GM12878 (cell line): ENCODE measurements at regions not wholly inside any gene's neighbourhood (a gene's known extent, or its start where the extent isn't known, plus 50 kb on each side); places are given as distances from the start of the nearest gene placed in this dataset.

ENCODE experiments used
- ATAC-seq: fragments of 200-7000 bp; cut with Tn5 transposase; 3 replicates; pipeline ENCODE4 v1.9.1; 2020; ENCODE audit warnings: mild to moderate bottlenecking, moderate library complexity
- BruUV-seq: library from RNA; stranded (reverse); fragments of 400-500 nt; replicated peaks from 2 replicates; lab custom pipeline; 2021; lab: Mats Ljungman, UMichigan
- CTCF ChIA-PET: fragments of 300-600 bp; sonication (Branson Sonifier 250); formaldehyde crosslinking; extraction: SDS; loops from one replicate; lab custom pipeline; 2021; ENCODE audit warnings: inconsistent platforms; lab: Yijun Ruan, JAX
- POLR2A ChIA-PET: fragments of 350-600 bp; formaldehyde crosslinking; extraction: SDS; loops from one replicate; lab custom pipeline; 2021; ENCODE audit warnings: inconsistent platforms; lab: Charles Lee
- RAD21 ChIA-PET: fragments of 300-600 bp; sonication (Branson Sonifier 250); formaldehyde crosslinking; loops from one replicate; lab custom pipeline; 2023; ENCODE audit warnings: antibody characterized with exemption; ENCODE audit not compliant: unreplicated experiment; lab: Charles Lee
- SMC1A ChIA-PET: fragments of 300-600 bp; sonication (Branson Sonifier 250); formaldehyde crosslinking; loops from one replicate; lab custom pipeline; 2023; ENCODE audit not compliant: unreplicated experiment, uncharacterized antibody; lab: Charles Lee
- DNase-seq: peaks from one replicate; pipeline ENCODE4 v3.0.0-alpha.2; 2011; ENCODE audit warnings: low read depth, low spot score
- FAIRE-seq: peaks from 3 replicates; lab custom pipeline; 2011; peaks lifted over from hg19 to GRCh38; lab: Jason Lieb, UNC
- H2AFZ ChIP-seq: 2 replicates; pipeline ENCODE4 v1.6.0; 2011; ENCODE audit warnings: low read depth, low read length, control low read depth; ENCODE audit not compliant: control insufficient read depth
- H3K27ac ChIP-seq: 2 replicates; pipeline ENCODE4 v1.5.1; 2011; ENCODE audit warnings: control low read depth; ENCODE audit not compliant: control insufficient read depth, insufficient read depth
- H3K27me3 ChIP-seq, 2 experiments: replicated peaks in 1 of 2; 2 replicates each; pipeline versions ENCODE4 v1.6.0 to v1.6.1; 2011; ENCODE audit warnings: low read length in 1 of 2; ENCODE audit not compliant: control insufficient read depth in 2 of 2, insufficient read depth in 2 of 2
- H3K36me3 ChIP-seq, 2 experiments: 2 replicates each; pipeline ENCODE4 v1.5.1; 2011; ENCODE audit warnings: low read length in 1 of 2; ENCODE audit not compliant: control insufficient read depth in 2 of 2, insufficient read depth in 2 of 2
- H3K4me1 ChIP-seq: 2 replicates; pipeline ENCODE4 v1.6.1; 2011; ENCODE audit warnings: mild to moderate bottlenecking, low read length, moderate library complexity, mixed read lengths; ENCODE audit not compliant: control insufficient read depth, insufficient read depth
- H3K4me2 ChIP-seq: 2 replicates; pipeline ENCODE4 v1.6.0; 2011; ENCODE audit warnings: control low read depth; ENCODE audit not compliant: control insufficient read depth, insufficient read depth
- H3K4me3 ChIP-seq: fragments of 200-600 bp; sonication (generic); 2 replicates; pipeline ENCODE4 v1.5.1; 2016
- H3K79me2 ChIP-seq: 2 replicates; pipeline ENCODE4 v1.6.0; 2011; ENCODE audit warnings: low read length; ENCODE audit not compliant: control insufficient read depth, insufficient read depth
- H3K9ac ChIP-seq: 2 replicates; pipeline ENCODE4 v1.8.0; 2011; ENCODE audit warnings: low read length, control low read depth, mixed read lengths; ENCODE audit not compliant: control insufficient read depth, insufficient read depth
- H3K9me3 ChIP-seq: replicated peaks from 3 replicates; pipeline ENCODE4 v1.5.1; 2011; ENCODE audit warnings: mild to moderate bottlenecking, low read length; ENCODE audit not compliant: control insufficient read depth, insufficient read depth
- H4K20me1 ChIP-seq: 2 replicates; pipeline ENCODE4 v1.6.0; 2011; ENCODE audit not compliant: control insufficient read depth, insufficient read depth
- CREM ChIP-seq: IDR thresholded peaks from 2 replicates; pipeline ENCODE4 v1.6.1; 2014; ENCODE audit warnings: antibody characterized with exemption, low read depth
- EED ChIP-seq: sonication (generic); IDR thresholded peaks from 2 replicates; pipeline ENCODE4 v1.6.1; 2016; ENCODE audit warnings: antibody characterized with exemption, low read depth
- GATAD2B ChIP-seq: fragments of 450-650 bp; conservative IDR thresholded peaks from 2 replicates; pipeline ENCODE4 v1.6.1; 2017; ENCODE audit warnings: low read depth, mild to moderate bottlenecking, moderate library complexity
- HDAC6 ChIP-seq: fragments of 200-600 bp; sonication (generic); IDR thresholded peaks from one replicate; pipeline ENCODE4 v1.8.0; 2017; ENCODE audit warnings: antibody characterized with exemption; ENCODE audit not compliant: unreplicated experiment
- KLF5 ChIP-seq: fragments of 450-650 bp; IDR thresholded peaks from 2 replicates; pipeline ENCODE4 v1.6.1; 2014; ENCODE audit warnings: mild to moderate bottlenecking; ENCODE audit not compliant: partially characterized antibody
- PAX5 ChIP-seq: IDR thresholded peaks from 2 replicates; pipeline ENCODE4 v1.6.1; 2011; ENCODE audit warnings: low read depth, low read length, borderline replicate concordance
- SMAD1 ChIP-seq: fragments of 450-650 bp; IDR thresholded peaks from 2 replicates; pipeline ENCODE4 v1.6.1; 2018; ENCODE audit warnings: mild to moderate bottlenecking, low read depth; ENCODE audit not compliant: partially characterized antibody
- SMC3 ChIP-seq: IDR thresholded peaks from 2 replicates; pipeline ENCODE4 v1.6.1; 2011; ENCODE audit warnings: low read length, improper control_type of control experiment, borderline replicate concordance
- TBL1XR1 ChIP-seq: IDR thresholded peaks from 2 replicates; pipeline ENCODE4 v1.6.1; 2012; ENCODE audit warnings: low read depth, low read length, improper control_type of control experiment
- ZNF687 ChIP-seq: fragments of 450-650 bp; IDR thresholded peaks from 2 replicates; pipeline ENCODE4 v1.6.1; 2017; ENCODE audit warnings: mild to moderate bottlenecking, moderate library complexity
- WGBS: methylation state at CpG from one replicate; pipeline ENCODE4 v1.1.6; 2016; ENCODE audit warnings: low lambda C conversion rate; ENCODE audit not compliant: insufficient replicate concordance, insufficient coverage; ENCODE audit errors: missing lambda C conversion rate; 5-methylcytosine and 5-hydroxymethylcytosine counted together
- in situ Hi-C: fragments of 300-500 bp; cut with MboI; formaldehyde crosslinking; loops from 9 replicates; pipeline ENCODE4 v1.14.3; 2018; ENCODE audit warnings: mixed read lengths
- intact Hi-C: fragments of 100-400 bp; cut with micrococcal nuclease; formaldehyde crosslinking; loops from one replicate; pipeline ENCODE4 v1.14.2; 2022; ENCODE audit not compliant: unreplicated experiment
- TF ChIP-seq, protein P1 (sequence below): IDR thresholded peaks from 2 replicates; pipeline ENCODE4 v1.6.1; 2011; ENCODE audit warnings: borderline replicate concordance, low read depth, mild to moderate bottlenecking, moderate library complexity, low read length; ENCODE audit not compliant: insufficient read depth, poor library complexity, severe bottlenecking

DNA sequence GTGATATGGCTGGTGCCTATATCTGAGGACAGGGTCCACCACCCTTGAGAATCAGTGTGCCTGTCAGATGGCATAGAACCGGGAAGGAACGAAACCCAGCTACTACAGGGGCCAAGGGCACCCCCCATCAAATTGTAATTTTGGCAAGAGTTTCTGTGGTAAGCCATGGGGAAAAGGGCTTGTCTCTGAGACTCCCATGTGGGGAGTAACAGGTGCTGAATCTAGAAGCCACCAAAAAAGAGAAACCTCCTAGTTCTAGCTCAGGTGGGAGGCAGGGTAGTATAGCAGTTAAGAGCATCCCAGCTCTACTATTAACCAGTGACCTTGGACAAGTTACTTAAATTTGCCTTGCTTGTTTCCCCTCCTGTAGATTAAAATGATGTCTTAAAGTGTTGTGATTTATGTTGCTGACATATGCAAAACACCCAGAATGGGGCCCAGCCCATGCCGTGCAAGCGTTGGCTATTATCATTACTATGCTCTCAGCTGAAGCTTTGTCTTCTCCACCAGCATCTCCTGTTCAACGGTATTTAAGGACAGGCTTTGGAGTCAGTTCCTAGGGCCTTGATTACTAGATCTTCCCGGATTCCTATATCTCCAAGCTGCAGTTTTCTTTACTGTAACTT, 210.7 kb upstream of the NLRP1 start:
- TF ChIP-seq PAX5: no peak
- no peak for TF ChIP-seq CREM
- TF ChIP-seq EED: no peak
- Histone ChIP-seq H3K4me2 (no peak overlapping the region), H3K9ac (no peak overlapping the region), H3K4me3 (no peak overlapping the region), H2AFZ (no peak overlapping the region), H3K27ac (no peak overlapping the region), H3K4me1 (no peaks in the 10 kb centered on the region), H3K36me3 (no peaks in the 10 kb centered on the region), H3K79me2 (no peaks in the 10 kb centered on the region), H4K20me1 (no peaks in the 10 kb centered on the region), H3K27me3 (no peaks in the 10 kb centered on the region; a peak in 1 of 4 replicates), H3K9me3 (peaks cover 4% of the 10 kb centered on the region; the same call in 2 of the 3 replicates)
- SMC1A ChIA-PET: no interaction called here
- no peak for FAIRE-seq
- BruUV-seq: no TSS peak
- CTCF ChIA-PET: no interaction called here
- RAD21 ChIA-PET: no interaction called here
- no peak for ATAC-seq
- DNase-seq: no peak
- intact Hi-C loops (no loop called here), in situ Hi-C loops (loop anchor here (10.0 kb wide), 1 partner anchor 60 kb away; no protein-coding TSS in a partner anchor)
- POLR2A ChIA-PET: no interaction called here
- 38% methylated on average over 6 of the region's 6 CpGs for WGBS

GRCh38 chr17:5797447-5798050, 213.2 kb upstream of the NLRP1 start:
- Histone ChIP-seq H2AFZ (no peak overlapping the region), H3K36me3 (no peaks in the 10 kb centered on the region), H3K4me2 (no peak overlapping the region), H3K79me2 (no peaks in the 10 kb centered on the region), H3K4me3 (no peak overlapping the region), H3K27ac (no peak overlapping the region), H3K4me1 (no peaks in the 10 kb centered on the region), H3K9ac (no peak overlapping the region), H3K9me3 (peaks cover 4% of the 10 kb centered on the region; the same call in 2 of the 3 replicates), H3K27me3 (no peaks in the 10 kb centered on the region; a peak in 1 of 4 replicates), H4K20me1 (no peaks in the 10 kb centered on the region)
- DNase-seq: no peak
- POLR2A ChIA-PET: no interaction called here
- intact Hi-C loops: no loop called here
- WGBS: 39% methylated on average over 12 of the region's 12 CpGs
- RAD21 ChIA-PET: no interaction called here
- no peak for ATAC-seq
- no TSS peak for BruUV-seq
- FAIRE-seq: no peak
- in situ Hi-C loops: loop anchor here (10.0 kb wide), 1 partner anchor 57 kb away; no protein-coding TSS in a partner anchor
- SMC1A ChIA-PET: no interaction called here
- CTCF ChIA-PET: no interaction called here
- TF ChIP-seq ZNF687 (no peak), GATAD2B (no peak), SMAD1 (no peak), HDAC6 (no peak), KLF5 (no peak), SMC3 (no peak), TBL1XR1 (no peak)
- TF ChIP-seq, protein P1, sequence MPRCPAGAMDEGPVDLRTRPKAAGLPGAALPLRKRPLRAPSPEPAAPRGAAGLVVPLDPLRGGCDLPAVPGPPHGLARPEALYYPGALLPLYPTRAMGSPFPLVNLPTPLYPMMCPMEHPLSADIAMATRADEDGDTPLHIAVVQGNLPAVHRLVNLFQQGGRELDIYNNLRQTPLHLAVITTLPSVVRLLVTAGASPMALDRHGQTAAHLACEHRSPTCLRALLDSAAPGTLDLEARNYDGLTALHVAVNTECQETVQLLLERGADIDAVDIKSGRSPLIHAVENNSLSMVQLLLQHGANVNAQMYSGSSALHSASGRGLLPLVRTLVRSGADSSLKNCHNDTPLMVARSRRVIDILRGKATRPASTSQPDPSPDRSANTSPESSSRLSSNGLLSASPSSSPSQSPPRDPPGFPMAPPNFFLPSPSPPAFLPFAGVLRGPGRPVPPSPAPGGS: no peak
